Stimulated activated CD8-positive, alpha-beta memory T cell treated with anti-CD3 and anti-CD28 coated beads, Interleukin-2, amount 100 ng/mL, for 48 hours (primary cell): ENCODE measurements at regions not wholly inside any gene's neighbourhood (a gene's known extent, or its start where the extent isn't known, plus 50 kb on each side); places are given as distances from the start of the nearest gene placed in this dataset.
"Not testable (repeated sequence)": the region's sequence is repeated elsewhere in the genome, so short reads cannot be mapped to it uniquely, and the experiment has no call there.

Source experiments
- DNase-seq, 2 donors: peaks; one replicate each; pipeline ENCODE4 v3.0.0-alpha.2; 2020; ENCODE audit warnings: low read depth in 2 of 2

- DNase-seq: no peak
Measured at GRCh38 chr13:33340631-33341030, 55.1 kb upstream of the STARD13 start.

- DNase-seq: no peak
Measured at GRCh38 chr13:33341861-33342452, 56.4 kb upstream of the STARD13 start.

DNA sequence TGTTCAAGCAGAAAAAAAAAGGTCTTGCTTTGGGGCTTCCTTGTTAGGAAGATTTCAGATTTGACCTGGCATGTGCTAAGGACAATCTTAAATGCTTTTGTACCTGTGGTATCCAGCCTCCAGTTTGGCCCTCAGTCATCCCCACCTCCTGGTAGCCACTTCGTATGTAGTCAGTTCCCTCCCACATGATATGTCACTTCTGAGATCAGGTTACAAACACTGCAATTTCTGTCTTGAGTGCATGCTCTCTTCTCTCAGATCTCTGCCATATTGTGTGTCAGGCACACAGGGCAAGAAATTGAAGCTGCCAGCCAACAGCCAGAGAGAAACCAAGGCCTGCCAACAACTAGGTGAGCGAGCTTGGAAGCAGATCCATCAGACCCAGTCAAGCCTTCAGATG is 60.3 kb upstream of the STARD13 start:
- DNase-seq: no peak

DNA sequence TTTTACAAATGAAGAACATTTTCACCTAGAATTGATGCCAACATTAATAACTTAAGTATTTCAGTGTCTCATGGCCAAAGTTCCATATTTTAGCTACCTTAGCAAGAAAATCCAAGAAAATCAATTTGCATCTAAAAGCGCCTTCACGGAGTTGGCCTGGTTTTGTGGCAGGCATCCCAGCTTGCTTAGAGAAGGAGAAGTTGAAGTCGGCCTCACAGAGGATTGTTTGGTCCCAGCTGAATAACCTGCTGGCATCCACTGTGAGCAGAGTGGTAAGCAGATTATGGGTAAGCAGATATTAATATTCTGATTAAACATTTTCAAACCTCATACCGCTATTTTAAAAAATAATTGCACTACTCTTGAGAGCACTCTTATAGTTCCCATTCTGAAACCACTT is 62.3 kb upstream of the STARD13 start:
- DNase-seq: no peak

- DNase-seq: no peak
Measured at GRCh38 chr13:33348366-33348765, 62.8 kb upstream of the STARD13 start.

- no peak for DNase-seq
Measured at GRCh38 chr13:33349288-33349985, 63.9 kb upstream of the STARD13 start.

GRCh38 chr13:33349986-33350826 is 64.7 kb upstream of the STARD13 start:
- DNase-seq: no peak

- no peak for DNase-seq
Measured at GRCh38 chr13:33351319-33351718, 65.8 kb upstream of the STARD13 start.

- DNase-seq: no peak
Measured at GRCh38 chr13:33352041-33352440, 66.5 kb upstream of the STARD13 start.

DNA sequence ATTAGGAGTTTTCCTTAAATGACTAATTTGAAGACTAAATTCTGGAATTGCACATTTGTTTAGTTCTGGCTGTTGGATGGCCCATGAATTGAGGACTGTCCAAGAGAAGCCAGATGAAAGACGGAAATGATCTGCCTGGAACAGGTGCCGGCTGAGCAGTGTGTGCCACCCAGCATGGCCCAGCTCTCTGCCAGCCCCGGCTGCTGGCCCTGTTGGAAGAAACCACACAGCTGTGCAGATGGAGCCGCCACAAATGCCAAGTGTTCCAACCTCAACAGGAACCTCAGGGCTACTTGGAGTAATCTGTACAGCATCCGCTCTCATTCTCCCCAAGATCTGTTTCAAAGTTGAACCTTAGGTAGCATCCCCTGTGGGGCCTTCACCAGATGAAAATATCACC is 67.0 kb upstream of the STARD13 start:
- DNase-seq: no peak

DNA sequence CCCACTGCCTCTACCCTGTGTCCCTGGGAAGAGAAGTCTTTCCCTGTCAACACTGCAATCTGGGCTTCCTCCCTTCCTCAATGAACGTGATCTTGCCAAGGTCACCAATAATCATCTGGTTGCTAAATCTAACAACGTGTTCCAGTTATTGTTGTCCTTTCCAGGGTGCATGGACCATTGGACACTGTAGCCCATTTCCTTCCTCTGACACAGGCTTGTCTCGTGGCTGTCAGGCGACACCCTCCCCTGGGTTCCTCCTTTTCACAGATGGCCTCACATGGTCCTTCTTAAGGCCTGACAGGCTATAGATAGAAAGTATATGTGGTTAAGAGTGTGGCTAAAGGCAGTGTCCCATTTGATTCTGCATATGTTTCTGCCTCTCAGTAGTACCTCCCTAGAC is 67.7 kb upstream of the STARD13 start:
- DNase-seq: no peak

DNA sequence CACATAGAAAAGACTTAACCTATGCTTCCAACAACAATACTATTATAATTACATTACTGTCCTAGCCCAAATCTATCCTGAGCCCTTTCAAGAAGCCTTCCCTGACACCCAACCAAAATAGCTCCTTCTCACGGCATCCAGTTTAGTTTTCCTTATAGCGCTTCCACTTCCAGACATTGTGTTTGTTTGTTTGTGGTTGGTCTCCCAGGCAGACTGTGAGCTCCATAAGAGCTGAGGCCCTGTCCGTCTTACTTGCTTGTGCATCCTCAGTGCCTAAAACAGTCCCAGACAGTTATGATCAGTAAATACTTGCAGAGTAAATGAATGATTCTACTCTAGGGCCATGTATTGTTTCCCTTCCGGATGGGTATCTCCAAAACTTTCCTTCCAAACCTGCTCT is 68.1 kb upstream of the STARD13 start:
- DNase-seq: no peak

DNA sequence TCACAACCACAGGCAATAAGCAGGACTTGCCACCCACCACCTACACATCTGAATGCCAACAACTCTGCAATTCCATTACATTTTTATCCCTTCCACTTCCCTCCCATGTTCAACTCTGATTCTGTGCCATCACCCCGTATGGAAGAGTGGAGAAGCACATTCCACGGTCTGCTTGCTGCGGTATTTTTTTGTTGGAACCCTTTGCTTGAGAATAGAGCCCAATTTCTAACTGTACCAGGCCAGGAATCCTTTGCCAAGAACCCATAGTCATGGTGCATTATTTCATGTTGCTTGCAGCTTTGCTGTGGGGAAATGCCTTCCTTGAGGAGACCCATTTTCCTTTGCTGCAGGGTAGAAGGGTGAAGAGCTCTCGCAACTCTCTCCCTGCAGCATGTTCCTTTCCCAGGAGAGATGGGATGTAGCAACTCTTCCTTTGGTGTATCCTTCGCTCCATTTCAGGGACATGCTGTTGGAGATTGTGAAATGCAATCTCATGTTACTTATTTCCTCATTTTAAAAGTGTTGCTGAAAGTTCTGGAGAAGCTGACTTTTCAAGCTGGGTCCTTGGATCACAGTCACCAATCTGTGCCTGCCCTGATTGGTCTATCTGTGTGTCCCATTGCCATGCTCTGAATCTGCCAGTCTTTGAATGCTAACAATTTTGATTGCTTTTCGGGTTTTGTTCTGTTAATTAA is 69.8 kb upstream of the STARD13 start:
- no peak for DNase-seq

GRCh38 chr13:33358076-33358475 is 72.5 kb upstream of the STARD13 start:
- not testable (repeated sequence) for DNase-seq

- DNase-seq: no peak
Measured at GRCh38 chr13:33362986-33363727, 77.6 kb upstream of the STARD13 start.

DNA sequence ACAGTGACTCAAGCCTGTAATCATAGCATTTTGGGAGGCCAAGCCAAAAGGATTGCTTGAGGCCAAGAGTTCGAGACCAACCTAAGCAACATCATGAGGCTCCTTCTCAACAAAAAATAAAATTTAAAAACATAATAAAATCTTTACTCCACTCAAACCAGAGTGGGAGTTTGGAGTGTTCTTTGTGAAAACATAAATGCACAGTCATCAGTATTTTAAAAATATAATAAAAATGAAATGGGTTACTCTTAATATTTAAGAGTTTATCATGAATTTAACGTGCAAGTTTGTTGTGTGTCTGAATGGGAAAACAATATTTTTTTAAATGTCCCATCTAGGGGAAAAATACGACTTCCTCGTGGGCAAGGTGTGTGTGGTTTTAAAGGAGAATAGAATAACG is 78.6 kb upstream of the STARD13 start:
- DNase-seq: no peak

DNA sequence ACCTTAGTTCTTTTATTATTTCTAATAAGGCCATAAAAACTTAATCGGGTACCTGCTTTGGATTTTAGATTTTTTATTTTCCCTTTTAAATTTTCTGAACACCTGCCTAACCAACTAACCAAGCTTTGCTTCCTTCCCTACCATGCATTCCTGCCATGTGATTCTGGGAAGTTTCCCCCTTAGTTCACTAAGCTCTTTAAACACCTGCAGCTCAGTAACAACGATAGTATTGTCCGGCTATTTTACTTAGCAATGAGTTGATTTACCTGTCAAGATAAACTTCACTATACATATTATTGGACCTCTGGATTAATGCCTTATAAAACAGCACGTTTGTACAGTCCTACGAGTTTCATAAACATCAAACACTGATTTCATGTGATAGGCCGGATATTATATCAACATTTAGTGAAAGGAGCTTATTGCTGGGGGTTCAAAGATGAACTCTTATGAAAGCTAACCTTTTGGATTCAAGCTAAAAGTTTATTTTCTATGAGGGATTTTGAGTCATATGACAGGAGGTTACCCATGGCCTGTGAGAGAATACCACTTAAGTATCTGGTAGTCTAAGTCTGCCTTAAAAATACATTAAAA is 81.0 kb upstream of the STARD13 start:
- no peak for DNase-seq

GRCh38 chr13:33367171-33367895 is 81.8 kb upstream of the STARD13 start:
- DNase-seq: no peak

- no peak for DNase-seq
Measured at GRCh38 chr13:33367926-33368325, 82.4 kb upstream of the STARD13 start.

- no peak for DNase-seq
Measured at GRCh38 chr13:33369073-33369472, 83.5 kb upstream of the STARD13 start.
